HK-2 (cell line): ENCODE measurements at regions not wholly inside any gene's neighbourhood (a gene's known extent, or its start where the extent isn't known, plus 50 kb on each side); places are given as distances from the start of the nearest gene placed in this dataset.

Experiments used
- DNase-seq: peaks from one replicate; pipeline ENCODE4 v3.0.0-alpha.2; 2018; ENCODE audit not compliant: unreplicated experiment

DNA sequence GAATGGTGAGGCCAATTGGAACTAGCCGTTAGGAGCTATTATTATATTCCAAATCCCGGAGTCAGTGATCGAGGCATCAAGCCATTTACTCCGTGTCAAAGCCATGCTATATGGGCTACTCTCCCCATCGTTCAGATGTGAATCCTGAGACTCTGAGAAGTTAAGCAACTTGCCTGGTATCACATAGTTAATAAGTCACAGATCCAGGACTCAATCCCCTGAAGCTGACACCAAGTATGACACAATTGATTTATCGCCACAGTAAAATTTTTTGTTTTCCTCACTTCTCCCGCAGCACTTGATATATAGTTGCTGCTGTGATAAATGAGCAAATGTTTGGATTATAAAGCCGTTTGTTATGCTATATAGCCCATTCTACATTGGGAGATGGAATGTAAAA, 50.8 kb upstream of the TSHZ2 start:
- no peak for DNase-seq

DNA sequence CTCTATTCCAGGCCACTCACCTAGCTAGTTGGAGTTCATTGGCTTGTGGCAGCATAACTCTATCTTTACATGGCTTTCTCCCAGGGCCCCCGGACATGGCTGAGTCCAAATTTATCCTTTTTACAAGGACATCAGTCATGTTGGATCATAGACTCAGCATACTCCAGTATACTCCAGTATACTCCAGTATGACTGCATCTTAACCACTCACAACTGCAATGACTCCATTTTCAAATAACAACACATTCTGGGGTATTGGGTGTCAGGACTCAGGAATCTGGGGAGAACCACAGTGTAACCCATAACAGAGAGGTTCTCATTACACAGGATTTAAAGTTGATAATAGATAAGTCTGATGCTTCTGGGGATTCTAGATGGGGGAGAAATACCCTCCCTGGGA, 53.8 kb upstream of the TSHZ2 start:
- no peak for DNase-seq

DNA sequence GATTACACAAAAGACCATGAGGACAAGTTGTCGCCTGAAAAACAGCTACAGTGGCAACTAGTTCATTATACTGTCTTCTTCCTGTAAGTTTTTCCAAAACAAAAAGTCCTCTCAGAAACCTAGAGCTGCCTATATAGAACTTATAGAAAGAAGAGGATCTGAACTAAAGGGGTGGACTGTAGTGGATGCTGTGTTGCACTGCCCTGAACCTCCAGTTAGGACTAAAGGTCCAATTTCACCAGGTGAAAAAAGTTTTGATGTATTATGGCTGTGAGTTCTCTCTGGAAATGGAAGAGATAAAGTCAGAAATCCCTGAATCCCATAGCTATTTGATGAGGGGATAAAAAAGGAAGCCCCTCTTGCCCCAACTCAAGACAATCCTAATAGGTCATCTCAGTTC, 56.6 kb upstream of the TSHZ2 start:
- DNase-seq = no peak

DNA sequence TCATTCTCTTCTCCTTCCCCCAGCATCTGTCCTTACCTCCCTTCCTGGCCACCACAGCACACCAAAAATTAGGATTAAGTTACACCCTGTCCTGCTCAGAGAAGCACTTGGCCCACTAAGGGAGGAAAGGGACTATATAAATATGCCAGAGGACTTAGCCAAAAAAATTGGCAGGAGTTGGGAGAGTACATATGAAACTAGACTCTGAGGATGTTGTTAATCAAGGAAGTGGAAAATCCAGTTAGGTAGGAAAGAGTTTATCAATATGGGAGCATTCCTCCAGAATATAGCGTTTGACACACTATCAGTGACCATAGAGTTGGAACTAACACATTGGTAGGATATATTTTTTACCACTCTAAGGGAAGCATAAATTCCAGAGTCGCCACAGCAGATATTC, 57.3 kb upstream of the TSHZ2 start:
- no peak for DNase-seq

DNA sequence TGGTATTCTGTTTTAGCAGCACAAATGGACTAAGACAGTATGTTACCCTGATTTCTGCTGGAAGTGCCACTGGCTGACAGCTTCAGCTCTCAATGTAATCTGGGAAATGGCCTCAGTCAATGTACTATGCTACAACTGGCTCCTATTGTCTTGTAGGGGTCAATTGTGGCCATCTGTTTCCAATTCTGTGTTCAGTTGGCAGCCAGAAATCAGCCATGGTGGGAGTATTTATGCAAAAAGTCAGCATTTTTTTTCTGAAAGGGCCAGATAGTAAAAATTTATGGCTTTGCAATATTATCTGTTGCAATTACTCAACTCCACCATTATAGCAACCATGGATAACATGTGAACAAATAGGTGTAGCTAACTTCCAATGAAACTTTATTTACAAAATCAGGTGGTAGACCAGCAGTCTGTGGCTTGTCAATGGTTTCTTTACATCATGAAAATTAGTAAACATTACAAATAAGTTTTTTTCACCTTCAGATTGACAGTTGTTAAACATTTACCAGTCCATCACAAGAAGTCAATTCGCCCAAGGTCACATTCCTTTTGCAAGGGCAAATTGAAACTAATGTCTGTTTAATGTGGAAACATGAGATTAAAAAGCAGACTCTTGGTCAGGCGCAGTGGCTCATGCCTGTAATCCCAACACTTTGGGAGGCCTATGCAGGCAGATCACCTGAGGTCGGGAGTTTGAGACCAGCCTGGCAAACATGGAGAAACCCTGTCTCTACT, 58.3 kb upstream of the TSHZ2 start:
- no peak for DNase-seq

DNA sequence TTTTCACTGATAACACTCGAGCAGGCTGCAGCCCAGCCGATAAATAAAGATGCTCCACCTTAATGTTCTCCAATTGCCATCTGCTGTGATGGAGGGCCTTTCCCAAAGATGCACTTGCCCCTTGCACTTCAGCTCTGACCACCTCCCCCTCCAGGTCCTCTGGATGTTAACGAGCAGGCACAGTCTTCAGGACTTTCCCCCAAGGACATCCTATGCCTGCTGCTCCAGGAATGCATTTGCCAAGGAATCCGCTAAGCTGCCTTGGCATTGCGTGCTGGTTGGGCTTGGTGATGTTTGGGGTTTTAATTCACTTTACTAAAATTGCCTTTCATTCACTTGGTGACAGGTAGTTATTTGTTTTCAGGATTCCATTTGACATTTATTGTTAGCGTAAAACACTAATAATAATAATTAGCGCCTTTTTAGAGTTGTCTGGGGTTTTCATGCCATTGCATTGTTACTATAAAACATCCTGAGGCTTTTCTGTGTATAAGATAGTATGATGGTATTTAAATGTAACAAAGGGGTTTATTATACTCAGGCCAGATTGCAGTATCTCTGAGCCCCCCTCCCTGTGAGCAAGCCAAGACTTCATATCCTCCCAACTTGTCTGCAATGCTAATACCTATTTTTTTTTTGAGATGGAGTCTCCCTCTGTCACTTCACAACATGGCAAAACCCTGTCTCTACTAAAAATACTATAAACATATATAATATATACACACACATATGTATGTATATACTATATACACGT, 66.7 kb upstream of the TSHZ2 start:
- no peak for DNase-seq

DNA sequence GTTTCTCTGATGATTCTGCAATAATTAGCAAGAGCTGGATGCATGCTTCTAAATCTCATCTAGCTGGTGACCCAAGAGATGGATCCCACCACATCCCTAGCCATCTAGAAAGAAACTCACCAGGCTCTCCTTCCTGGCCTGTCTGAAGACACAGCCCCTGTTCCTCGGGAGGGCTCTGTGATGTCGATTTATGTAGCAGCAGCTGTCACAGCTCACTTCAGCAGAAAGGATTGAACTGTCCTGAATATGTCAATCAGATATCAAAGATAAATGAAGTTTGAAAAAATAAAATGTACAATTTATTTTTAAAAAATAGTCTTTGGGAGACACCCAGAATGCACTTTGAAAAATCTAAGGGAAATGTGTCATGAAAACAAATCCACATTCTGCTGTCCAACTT, 67.3 kb upstream of the TSHZ2 start:
- no peak for DNase-seq

DNA sequence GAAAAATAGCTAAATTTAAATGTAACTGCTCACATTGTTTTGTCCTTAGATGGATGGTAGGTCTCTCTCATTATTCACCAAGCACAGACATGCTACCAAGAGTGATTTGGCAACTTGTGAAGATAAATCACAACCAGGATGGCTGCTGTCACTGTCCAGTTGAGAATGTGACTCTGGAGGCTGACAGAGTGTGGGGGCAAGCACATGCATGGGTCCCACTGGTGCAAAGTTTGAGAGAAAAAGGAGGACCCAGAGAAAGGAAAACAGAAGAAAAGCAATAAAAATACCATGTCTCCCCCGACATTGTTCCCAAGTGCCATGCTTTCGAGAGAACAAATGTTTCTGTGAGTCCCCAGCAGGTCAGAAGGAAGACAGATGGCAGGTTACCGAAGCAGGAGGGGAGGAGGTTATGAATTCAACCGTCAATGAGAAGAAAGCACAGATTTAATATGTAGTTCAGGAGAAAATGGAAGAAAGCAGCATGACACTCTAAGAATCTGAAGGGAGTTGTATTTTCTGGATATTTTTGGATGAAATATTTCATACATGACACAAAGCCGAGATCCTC, 73.0 kb upstream of the TSHZ2 start:
- DNase-seq = no peak

DNA sequence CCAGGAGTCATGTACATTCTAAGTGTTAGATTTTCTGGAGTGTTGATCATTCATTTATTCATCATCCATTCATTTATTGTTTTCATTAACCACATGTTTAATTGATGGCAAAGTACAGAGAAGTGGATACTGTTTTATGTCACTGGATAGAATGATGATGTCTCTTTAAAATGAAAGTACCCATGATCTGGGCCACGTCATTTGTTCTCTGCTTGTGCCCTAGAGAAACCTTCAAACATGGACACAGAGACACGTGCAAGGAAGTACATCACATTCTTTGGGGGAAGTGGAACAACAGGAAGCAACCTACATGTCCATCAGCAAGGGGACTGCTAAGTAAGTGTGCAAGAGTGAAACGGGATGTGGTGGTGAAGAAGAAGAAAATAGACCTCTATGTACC, 75.8 kb upstream of the TSHZ2 start:
- no peak for DNase-seq

DNA sequence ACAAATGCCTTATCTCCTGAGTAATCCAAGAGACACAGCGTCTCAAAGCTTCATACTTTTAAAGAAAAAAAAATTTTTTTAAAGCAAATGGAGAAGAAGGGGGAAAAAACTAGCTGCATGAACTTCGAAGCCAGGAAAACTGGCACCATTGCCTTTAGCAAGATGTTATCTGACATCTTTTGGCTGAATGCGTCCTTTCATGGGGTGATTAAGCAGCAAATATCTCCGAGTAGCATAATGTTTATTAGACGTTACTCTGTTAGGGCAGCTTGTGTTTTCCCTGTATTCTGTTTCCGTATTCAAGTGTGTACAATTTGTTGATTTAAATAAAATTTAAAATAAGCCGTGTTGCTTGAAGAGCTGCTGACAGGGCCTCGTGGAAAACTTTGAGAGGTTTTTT, 76.5 kb upstream of the TSHZ2 start:
- DNase-seq = no peak

DNA sequence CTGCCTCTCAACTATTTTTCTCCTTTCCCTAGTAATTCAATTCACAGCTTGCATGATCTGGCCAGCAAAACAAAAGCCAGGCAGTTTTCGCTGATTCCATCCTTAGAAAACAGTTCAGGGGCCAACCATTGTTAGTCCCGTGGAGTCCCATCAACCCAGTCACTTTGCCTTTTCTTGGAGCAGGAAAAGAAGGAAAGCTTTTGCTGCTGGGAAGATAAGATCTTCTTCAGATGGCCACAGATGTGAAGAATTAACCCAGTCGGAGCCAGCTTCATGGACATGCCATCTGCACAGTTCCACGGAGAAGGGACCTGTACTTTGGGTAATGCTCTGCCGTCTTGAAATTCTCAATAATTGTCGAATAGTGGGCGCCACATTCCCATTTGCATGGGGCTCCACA, 76.9 kb upstream of the TSHZ2 start:
- DNase-seq = no peak

DNA sequence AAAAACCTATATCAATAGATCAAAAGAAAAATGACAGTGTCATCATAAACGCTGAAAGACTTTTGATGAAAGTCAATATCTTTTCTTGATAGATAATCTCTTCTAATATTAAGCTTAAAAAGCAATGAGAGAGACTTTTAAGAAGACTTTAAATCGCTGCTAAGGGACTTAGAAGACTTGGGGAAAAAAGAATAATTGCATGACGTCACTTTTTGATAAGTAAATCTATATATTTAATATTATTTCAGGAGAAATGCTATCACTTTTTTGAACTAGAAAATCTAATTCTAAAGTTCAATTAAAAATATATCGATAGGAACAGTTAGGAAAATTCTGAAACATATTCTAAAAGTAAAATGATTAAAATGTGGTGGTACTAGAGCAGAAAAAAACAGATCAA, 78.7 kb upstream of the TSHZ2 start:
- DNase-seq = no peak

DNA sequence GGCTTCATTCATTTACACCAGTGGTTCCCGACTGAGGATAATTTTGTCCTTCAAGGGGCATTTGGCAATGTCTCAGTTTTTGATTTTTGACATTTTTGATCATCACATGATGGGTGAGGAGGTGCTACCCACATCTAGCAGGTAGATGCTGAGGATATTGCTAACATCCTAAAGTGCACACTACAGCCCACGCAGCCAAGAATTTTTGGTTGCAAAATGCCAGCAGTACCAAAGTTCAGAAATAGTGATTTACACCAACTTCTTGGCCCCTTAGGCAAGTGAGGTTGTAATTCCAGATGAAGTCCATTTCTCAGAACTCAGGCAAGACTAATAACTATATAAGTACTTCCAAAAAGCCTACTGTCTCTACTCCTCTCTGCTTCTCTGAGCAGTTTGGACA, 80.1 kb upstream of the TSHZ2 start:
- no peak for DNase-seq

DNA sequence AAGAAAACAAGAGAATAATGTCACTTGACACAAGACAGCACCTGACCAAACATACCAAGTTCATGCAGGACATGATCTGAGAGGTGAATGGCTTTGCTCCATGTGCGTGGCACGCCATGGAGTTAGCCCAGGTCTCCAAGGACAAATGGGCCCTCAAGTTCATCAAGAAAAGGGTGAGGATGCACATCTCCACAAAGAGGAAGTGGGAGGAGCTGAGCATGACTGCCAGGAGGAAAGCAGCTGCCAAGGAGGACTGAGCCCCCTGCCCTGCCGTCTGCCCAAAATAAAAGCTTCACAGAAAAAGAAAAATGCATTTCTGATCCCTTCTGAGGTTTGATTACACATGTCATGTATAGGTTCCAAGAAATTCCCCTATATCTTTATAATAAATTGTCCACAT, 82.0 kb upstream of the TSHZ2 start:
- DNase-seq = no peak

DNA sequence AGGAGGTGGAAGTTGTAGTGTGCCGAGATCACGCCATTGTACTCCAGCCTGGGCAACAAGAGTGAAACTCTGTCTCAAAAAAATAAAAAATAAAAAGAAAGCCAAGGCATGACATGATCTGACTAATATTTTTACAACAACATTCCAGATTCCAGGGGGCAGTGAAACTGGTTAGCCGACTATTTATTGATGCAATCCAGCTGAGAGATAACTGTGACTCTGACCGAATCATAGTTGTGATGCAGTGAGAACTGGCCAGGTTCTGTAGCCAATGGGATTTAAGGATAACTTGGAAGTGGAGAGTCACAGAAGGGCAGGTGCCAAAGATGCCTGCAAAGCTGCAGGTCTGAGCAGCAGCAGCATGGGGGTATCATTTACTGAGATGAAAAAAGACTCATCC, 82.9 kb upstream of the TSHZ2 start:
- DNase-seq = no peak

DNA sequence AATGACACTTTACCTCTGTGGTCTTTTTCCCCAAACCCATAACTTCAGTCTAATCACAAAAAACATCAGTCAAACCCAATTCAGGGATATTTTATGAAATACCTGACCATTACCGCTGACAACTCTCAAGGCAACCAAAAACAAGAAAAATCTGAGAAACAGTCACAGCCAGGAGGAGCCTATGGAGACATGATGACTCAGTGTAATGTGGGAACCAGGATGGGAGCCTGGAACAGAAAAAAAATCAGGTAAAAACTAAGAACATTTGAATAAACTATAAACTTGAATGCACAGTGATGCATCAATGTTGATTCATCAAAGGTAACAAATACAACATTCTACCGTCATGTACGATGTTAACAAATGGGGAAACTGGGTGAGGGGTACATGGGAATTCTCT, 84.1 kb upstream of the TSHZ2 start:
- DNase-seq = no peak

DNA sequence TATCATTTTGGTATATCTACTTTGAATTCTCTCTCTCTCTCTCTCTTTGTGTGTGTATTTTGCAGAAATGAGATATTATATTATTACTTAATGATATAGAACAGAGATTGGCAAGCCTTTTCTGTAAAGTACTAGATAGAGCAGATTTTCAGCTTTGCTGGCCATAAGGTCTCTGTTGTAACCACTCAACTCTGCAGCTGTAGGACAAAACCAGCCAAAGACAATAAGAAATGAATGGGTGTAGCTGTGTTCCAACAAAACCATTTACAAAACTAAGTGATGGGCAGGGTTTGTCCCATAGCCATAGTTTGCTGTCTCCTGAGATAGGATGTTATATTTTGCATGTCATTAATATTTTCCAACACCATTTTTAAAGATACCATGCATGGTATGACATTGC, 91.2 kb upstream of the TSHZ2 start:
- DNase-seq = no peak

DNA sequence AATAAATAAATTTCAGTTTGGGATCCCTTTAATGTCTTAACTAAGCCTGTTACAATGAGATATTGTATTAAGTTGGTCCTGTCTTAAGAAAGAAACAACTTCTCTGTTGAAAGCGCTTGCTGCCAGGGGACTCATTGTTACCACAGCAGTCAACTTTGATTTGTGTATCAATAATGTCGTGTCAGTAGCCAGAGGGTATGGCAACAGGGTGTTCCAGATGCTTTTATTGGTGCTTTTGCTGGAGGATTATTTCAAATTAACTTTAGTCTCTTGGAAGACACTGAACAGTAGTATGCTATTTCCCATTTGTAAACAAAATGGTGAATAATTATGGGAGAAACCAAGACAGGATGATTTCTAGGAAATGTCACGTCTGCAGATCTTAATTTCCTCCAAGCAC, 91.9 kb upstream of the TSHZ2 start:
- DNase-seq = no peak

DNA sequence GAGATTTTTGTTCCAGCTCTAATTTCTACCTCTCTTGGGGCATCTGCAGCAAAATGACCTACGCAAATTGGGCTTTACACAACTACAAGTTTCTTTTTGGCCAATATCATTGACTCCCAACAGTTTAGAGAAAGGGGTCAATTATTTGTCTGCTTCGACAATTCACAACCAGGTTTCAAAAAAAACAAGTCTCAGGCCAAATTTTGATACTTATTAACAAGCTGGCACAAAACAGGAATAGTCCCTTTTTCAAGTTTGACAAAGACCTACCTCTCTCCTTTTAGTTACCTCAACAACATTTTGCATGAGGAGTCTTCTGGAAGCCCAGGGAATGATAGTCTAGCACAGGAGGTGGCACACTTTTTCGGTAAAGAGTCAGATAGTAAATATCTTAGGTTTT, 97.9 kb upstream of the TSHZ2 start:
- no peak for DNase-seq

DNA sequence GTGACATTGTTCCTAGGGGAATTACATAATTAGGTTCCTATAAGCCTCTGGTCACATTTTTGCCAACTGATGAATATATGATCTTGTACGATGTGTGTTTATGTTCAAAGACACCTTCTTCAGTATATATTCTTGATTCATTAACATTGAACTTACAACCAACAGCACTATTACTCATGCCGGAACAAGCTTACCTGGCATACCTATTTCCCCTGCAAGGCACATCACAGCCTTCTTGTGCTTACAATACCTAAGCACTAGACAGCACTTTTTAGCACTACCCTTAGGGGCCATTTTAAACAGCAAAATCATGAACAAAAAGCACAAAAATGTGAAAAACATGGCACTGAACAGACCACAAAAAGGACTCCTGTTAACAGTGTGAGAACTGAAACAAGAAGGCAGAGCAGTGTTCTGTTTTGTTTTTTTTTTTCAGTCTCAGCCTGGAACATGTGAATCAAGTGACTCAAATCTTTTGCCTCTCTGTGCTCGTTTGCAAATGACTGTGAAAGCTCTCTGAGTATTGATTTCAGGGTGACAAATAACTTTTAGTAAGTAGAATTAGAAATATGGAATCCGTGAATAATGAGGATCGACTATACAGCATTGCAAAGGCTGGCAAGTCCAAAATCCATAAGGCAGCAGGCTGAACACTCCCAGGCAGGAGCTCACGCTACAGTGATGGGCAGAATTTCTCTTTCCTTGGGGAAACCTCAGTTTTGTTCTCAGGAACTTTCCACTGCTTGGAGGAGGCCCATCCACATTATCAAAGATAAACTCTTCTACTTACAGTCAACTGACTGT, 102.3 kb upstream of the TSHZ2 start:
- DNase-seq = no peak

DNA sequence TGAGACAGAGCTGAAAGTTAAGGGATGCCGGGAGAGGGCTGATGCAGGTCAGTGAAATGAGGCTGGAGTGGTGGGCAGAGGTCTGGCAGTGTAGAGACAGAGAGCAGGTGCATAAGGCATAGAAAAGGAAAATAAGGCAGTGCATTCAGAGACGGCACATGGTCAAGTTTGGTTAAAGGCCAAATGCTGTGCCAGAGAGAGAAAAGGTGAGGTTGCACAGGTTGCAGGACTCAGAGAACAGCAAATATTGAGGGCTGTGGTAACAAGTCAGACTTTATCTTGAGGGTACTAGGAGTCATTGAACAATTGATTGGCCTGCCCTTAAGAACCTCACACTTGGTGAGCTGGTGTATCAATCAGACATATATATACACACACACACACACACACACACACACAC, 102.9 kb upstream of the TSHZ2 start:
- DNase-seq = no peak

DNA sequence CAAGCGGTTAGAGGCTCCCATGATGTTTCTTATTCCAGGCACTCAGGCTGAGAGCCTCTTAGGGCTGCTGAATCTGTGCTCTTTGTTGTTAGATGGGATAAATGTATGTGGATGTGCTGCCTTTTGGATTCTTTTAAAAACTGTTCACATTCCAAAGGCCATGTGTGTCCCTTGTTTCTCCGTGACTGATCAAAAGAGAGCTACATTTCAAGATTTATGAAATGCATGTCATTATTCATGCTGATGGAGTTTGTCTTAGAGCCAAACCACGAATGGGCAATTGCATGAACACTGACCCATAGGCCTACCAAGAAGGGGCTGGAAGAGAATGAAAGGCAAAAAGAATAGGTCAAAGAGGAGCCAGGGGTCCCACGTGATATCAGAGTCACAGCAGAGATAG, 104.9 kb upstream of the TSHZ2 start:
- no peak for DNase-seq
